Suppressor macrophage treated with lipopolysaccharide for 4 hours (primary cell): ENCODE measurements at regions not wholly inside any gene's neighbourhood (a gene's known extent, or its start where the extent isn't known, plus 50 kb on each side); places are given as distances from the start of the nearest gene placed in this dataset.
"Not testable (repeated sequence)": the region's sequence is repeated elsewhere in the genome, so short reads cannot be mapped to it uniquely, and the experiment has no call there.

ENCODE experiments used
- DNase-seq: peaks from one replicate; pipeline ENCODE4 v3.0.0-alpha.2; 2020

- no peak for DNase-seq
Observed at GRCh38 chr1:70556541-70556940, 145.5 kb downstream of the CTH start.

GRCh38 chr1:70567167-70567566 lies 156.1 kb downstream of the CTH start:
- DNase-seq = no peak

GRCh38 chr1:70571191-70571590 lies 160.1 kb downstream of the CTH start:
- no peak for DNase-seq

GRCh38 chr1:70573317-70573843 lies 162.3 kb downstream of the CTH start:
- no peak for DNase-seq

- no peak for DNase-seq
Observed at GRCh38 chr1:70581661-70582060, 170.6 kb downstream of the CTH start.

- no peak for DNase-seq
Observed at GRCh38 chr1:70583522-70583921, 172.5 kb downstream of the CTH start.

GRCh38 chr1:70586046-70586445 lies 175.0 kb downstream of the CTH start:
- no peak for DNase-seq

GRCh38 chr1:70587872-70588366 lies 176.9 kb downstream of the CTH start:
- DNase-seq = no peak

GRCh38 chr1:70593551-70593950 lies 182.5 kb downstream of the CTH start:
- DNase-seq = not testable (repeated sequence)

GRCh38 chr1:70608815-70609214 lies 197.7 kb downstream of the CTH start:
- DNase-seq = no peak

- DNase-seq = not testable (repeated sequence)
Observed at GRCh38 chr1:70610164-70610563, 199.1 kb downstream of the CTH start.

GRCh38 chr1:70616946-70617345 lies 205.9 kb downstream of the CTH start:
- no peak for DNase-seq

- no peak for DNase-seq
Observed at GRCh38 chr1:70617728-70618127, 206.7 kb downstream of the CTH start.

GRCh38 chr1:70627910-70628309 lies 216.8 kb downstream of the CTH start:
- no peak for DNase-seq

GRCh38 chr1:70628973-70629372 lies 217.9 kb downstream of the CTH start:
- DNase-seq = no peak

GRCh38 chr1:70633004-70633403 lies 221.9 kb downstream of the CTH start:
- DNase-seq = no peak

GRCh38 chr1:70635868-70636267 lies 224.8 kb downstream of the CTH start:
- no peak for DNase-seq

- no peak for DNase-seq
Observed at GRCh38 chr1:70641868-70642267, 230.8 kb downstream of the CTH start.

GRCh38 chr1:70656361-70656760 lies 245.3 kb downstream of the CTH start:
- DNase-seq = no peak

GRCh38 chr1:70659891-70660290 lies 248.8 kb downstream of the CTH start:
- DNase-seq = no peak

GRCh38 chr1:70666381-70667140 lies 255.5 kb downstream of the CTH start:
- DNase-seq = no peak

- no peak for DNase-seq
Observed at GRCh38 chr1:70667494-70668170, 256.6 kb downstream of the CTH start.

GRCh38 chr1:70671006-70671405 lies 259.9 kb downstream of the CTH start:
- DNase-seq = no peak

GRCh38 chr1:70672442-70672888 lies 261.4 kb downstream of the CTH start:
- DNase-seq = no peak
